Upper lobe of left lung (tissue), 4 donors: ENCODE measurements at regions not wholly inside any gene's neighbourhood (a gene's known extent, or its start where the extent isn't known, plus 50 kb on each side); places are given as distances from the start of the nearest gene placed in this dataset.

Source experiments
- CTCF ChIP-seq, 6 experiments: fragments of 450-650 bp in 4 of 6; fragments of 200-600 bp in 2 of 6; sonication (generic) in 2 of 6; IDR thresholded peaks; one replicate each; pipeline ENCODE4 v1.5.1; 2016 to 2019; ENCODE audit warnings: antibody characterized with exemption in 6 of 6
- EP300 ChIP-seq, 4 donors: sonication (generic); formaldehyde crosslinking; IDR thresholded peaks; one replicate each; pipeline ENCODE4 v1.5.1; 2017; ENCODE audit warnings: antibody characterized with exemption in 4 of 4, control low read depth in 2 of 4
- POLR2A ChIP-seq, 4 donors: fragments of 450-650 bp; IDR thresholded peaks; one replicate each; pipeline ENCODE4 v1.5.1; 2016 to 2017; ENCODE audit warnings: antibody characterized with exemption in 4 of 4, mild to moderate bottlenecking in 2 of 4
- POLR2AphosphoS5 ChIP-seq, 2 donors: sonication (generic); formaldehyde crosslinking; IDR thresholded peaks; one replicate each; pipeline ENCODE4 v1.5.1; 2017; ENCODE audit warnings: antibody characterized with exemption in 2 of 2

GRCh38 chr12:29930503-29930902, 146.8 kb upstream of the TMTC1 start:
- TF ChIP-seq CTCF (IDR thresholded peaks at IDR 0.05), result no peak
- TF ChIP-seq POLR2A (IDR thresholded peaks at IDR 0.05), result no peak
- no peak for TF ChIP-seq POLR2AphosphoS5 (IDR thresholded peaks at IDR 0.05)
- no peak for TF ChIP-seq EP300 (IDR thresholded peaks at IDR 0.05)
